GM19043 (cell line): ENCODE measurements at regions not wholly inside any gene's neighbourhood (a gene's known extent, or its start where the extent isn't known, plus 50 kb on each side); places are given as distances from the start of the nearest gene placed in this dataset.
"Not testable (repeated sequence)": the region's sequence is repeated elsewhere in the genome, so short reads cannot be mapped to it uniquely, and the experiment has no call there.

Experiments
- ATAC-seq: cut with Tn5 transposase; IDR thresholded peaks from one replicate; pipeline ENCODE4 v1.9.1; 2021; ENCODE audit warnings: low read depth; ENCODE audit not compliant: unreplicated experiment

DNA sequence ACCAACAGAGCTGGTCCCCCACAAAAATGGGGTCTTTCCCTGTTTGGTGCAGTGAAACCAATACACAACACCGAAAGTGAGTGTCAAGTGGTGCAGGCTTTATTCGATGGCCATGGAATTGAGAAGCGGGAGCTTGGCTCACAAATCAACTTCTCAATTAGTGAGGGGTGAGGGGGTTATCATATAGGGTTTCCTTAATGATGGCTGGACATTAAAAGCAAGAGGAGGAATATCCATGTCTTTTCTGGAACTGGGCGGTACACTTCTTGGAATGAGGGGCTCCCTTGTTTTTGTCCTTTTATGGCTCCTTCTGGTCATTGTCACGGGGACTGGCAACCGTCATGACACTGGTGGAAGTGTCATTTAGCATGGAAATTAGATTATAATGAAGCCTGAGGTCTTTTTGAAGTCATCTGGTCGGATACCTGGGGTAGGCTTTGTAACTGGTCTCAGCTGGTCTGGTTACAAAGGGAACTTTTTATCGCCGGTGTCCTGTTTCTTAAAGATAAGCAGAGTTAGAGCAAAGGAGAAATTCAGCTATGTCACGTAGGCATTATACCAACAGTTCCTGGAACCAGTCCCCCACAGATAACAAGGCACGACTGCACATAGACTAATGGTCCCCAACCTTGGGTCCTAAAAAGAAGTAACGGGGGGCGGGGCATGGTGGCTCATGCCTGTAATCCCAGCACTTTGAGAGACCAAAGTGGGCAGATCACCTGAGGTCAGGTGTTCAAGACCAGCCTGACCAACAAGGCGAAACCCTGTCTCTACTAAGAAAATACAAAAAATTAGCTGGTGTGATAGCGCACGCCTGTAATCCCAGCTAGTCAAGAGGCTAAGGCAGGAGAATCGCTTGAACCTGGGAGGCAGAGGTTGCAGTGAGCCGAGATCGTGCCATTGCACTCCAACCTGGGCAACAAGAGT lies 93.5 kb upstream of the NDUFV2 start:
- ATAC-seq, result no peak

GRCh38 chr18:9009703-9010488 lies 92.6 kb upstream of the NDUFV2 start:
- no peak for ATAC-seq

GRCh38 chr18:9011431-9011830 lies 91.1 kb upstream of the NDUFV2 start:
- ATAC-seq, result no peak

GRCh38 chr18:9013926-9014373 lies 88.5 kb upstream of the NDUFV2 start:
- no peak for ATAC-seq

- no peak for ATAC-seq
Measured at GRCh38 chr18:9015689-9016088, 86.8 kb upstream of the NDUFV2 start.

DNA sequence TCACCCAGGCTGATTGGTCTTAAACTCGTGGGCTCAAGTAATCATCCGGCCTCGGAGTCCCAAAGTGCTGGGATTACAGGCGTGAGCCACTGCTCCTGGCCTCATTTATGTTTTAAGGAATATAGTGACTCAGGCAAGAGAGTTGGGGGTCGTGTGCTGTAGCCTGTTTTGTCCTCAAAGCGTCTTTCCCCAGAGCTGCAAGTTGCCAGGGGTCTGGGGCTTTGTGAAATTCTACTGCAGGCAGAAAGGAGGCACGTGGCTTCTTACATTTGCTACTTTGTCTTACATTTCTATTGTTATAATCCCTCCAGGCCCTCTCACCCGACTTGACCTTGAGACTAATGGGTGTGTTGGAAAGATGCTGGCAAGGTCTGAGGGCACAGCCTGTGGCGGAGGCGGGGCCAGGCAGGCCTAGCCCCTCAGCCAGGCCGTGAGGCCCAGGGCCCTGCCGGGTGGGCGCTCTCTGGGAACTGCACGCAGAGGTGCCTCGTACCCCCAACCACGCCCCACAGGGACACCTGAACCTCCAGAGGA lies 85.8 kb upstream of the NDUFV2 start:
- ATAC-seq, result no peak

DNA sequence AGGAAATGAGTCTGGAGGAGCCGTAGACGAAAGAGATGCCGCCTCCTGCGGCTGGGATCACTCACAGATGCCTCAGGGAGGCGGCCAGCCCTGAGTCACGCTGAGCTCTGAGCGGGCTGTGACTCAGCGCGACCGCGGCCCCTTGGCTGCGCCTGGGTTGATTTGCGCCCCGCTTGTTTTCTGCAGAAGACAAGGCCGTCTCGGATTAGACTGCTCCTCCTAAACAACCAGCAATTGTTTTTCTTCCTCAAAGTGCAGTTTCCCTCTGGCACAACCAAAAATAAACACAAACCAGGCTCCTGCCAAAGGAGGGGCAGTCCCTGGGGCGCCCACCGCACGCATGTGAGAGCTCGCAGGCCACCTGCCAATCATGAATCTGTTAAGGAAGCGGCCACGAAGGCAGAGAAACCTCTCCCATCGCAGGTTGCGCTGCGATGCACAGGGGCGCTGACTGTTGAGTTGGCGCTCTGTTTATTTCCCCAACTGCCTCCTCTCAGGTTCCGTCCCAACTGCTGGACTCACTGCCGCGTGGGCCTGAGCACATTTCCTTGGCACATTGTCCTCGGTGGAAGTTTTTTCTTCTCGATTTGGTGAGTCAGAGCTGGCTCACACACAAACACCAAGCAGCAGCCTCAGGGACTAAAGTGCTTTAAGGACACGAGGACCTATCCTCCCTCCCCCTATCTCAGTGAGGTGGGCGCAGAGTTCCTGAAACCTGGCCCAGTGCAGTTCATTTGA lies 85.2 kb upstream of the NDUFV2 start:
- ATAC-seq, result peak; percentile 81

- no peak for ATAC-seq
Measured at GRCh38 chr18:9017905-9018227, 84.6 kb upstream of the NDUFV2 start.

DNA sequence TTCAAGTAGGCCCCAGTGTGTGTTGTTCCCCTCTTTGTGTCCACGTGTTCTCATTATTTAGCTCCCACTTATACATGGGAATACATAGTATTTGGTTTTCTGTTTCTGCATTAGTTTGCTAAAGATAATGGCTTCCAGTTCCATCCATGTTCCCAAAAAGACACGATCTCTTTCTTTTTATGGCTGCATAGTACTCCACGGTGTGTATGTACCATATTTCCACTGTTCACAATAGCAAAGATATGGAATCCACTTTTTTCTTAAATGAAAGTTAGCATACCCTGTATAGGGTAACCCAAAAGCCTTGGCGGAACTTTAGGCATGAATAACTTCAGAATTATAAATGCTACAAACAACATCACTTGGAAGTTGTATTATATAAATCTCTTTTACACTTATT lies 83.4 kb upstream of the NDUFV2 start:
- no peak for ATAC-seq

DNA sequence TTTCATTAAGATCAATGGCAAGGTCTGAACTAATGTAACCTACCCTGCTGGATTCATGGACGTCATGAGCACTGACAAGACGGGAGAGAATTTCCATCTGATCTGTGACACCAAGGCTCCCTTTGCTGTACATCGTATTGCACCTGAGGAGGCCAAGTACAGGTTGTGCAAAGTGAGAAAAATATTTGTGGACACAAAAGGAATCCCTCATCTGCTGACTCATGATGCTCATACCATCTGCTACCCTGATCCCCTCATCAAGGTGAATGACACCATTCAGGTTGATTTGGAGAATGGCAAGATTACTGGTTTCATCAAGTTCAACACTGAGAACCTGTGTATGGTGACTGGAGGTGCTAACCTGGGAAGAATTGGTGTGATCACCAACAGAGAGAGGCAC lies 82.3 kb upstream of the NDUFV2 start:
- ATAC-seq, result no peak

GRCh38 chr18:9021458-9021857 lies 81.0 kb upstream of the NDUFV2 start:
- ATAC-seq, result no peak

DNA sequence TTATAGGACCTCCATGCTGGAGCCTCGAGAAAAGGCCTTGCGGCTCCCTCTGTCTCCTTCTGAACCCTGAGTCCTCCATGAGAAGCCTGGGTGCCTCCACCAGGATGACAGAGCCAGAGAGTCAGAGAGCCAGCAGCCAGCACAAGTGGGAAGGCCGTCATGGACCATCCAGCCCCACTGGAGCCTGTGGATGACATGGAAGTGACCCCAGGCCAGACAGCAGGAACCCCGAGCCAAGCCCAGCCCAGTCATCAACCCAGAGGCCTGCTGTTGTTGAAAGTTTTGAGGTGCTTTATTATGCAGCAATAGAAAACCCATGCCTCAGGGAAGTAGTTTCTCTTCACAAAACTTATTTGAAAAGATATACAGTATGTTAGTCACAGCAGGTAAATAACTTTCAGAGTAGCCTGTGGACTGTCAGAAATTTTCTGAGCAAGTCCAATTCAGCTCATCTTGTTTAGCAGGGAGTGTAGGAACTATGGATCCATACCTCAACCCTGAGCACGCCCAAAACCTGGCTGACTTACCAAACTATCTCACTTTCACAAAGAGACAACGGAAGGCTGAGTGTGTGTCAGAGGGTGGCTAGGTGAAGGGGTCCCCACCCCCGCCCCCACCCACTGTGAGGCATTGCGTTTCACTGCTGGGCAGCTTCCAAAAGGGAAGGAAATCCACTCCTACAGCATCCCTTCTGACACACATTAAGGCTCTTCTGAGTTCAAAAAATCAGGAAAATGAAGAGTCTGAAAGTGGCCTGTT lies 79.9 kb upstream of the NDUFV2 start:
- ATAC-seq, result no peak

- ATAC-seq, result not testable (repeated sequence)
Measured at GRCh38 chr18:9024031-9024646, 78.4 kb upstream of the NDUFV2 start.

DNA sequence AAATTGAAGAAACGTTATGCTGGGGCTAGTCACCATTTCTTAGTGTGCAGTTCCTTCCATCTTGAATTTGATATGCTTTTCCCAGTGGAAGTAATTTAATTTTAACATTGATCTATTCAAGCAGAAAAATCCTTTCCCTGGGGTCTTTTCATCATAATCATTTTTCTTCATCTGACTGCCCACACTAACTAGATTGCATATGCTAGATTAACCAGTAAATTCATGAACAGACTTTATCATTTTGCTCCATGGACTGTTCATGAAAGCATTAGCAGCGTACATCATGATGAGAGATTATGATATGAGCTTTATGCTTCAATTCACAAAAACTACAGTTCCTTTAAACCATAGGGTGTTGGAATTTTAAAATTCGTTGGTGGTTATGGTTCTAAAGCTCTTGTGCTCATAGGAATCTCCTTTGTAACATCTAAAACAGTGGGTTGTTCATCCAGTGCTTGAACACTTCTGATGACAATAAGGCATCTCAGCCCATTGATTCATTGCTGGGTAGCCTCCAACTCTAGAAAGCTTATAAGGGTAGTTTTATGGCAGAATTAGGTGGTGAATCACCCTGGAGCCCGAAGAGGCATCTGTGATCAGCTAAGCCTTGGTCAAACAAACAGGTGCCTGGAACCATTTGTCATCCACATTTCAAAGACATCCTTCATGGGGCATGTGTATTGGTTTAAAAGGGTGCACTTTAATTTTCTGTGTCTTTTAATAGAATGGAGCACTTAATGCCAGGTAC lies 77.2 kb upstream of the NDUFV2 start:
- ATAC-seq, result no peak

- ATAC-seq, result no peak
Measured at GRCh38 chr18:9029131-9029530, 73.4 kb upstream of the NDUFV2 start.

GRCh38 chr18:9032519-9032918 lies 70.0 kb upstream of the NDUFV2 start:
- ATAC-seq, result no peak

- ATAC-seq, result no peak
Measured at GRCh38 chr18:9038277-9038871, 64.1 kb upstream of the NDUFV2 start.

DNA sequence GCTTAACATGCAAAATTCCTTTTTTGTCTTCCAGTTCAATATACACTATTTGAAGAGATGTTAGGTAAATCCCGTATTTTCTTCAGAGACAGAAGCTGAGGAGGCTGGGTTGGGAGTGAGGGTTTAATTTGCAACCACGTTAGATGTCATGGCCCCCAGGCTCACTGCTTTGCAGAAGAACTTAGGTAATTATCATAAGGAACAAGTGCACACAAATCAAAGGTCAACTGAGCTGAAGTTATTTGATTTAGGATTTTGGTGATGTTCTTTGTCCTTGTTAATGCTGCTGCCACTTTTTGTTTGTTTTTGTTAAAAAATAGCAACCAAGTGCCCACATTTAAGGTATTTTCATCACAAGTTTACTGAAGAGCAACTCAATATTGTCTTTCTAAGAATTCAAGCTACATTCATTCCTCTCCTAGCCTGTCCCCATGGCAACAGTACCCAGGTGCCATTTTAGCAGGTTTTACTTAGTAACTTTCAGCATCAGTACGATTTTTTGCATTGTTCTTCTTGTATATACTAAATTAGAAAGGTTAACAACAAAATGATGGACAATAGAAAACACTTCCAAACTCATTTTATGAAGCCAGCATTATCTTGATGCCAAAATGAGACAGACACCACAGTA lies 62.9 kb upstream of the NDUFV2 start:
- no peak for ATAC-seq
